IMR-90 (cell line): ENCODE measurements at regions not wholly inside any gene's neighbourhood (a gene's known extent, or its start where the extent isn't known, plus 50 kb on each side); places are given as distances from the start of the nearest gene placed in this dataset.

Experiments used
- ATAC-seq: fragments of 200-7000 bp; cut with Tn5 transposase; 2 replicates; pipeline ENCODE4 v1.9.1; 2020; ENCODE audit warnings: low read depth, mild to moderate bottlenecking, moderate library complexity
- BruUV-seq: library from RNA; stranded (reverse); fragments of 400-500 nt; replicated peaks from 2 replicates; lab custom pipeline; 2021; lab: Mats Ljungman, UMichigan
- CTCF ChIA-PET: fragments of 300-600 bp; formaldehyde crosslinking; extraction: SDS; loops from one replicate; lab custom pipeline; 2021; ENCODE audit warnings: antibody characterized with exemption; lab: Yijun Ruan, JAX
- POLR2A ChIA-PET: fragments of 300-600 bp; sonication (Branson Sonifier 250); formaldehyde crosslinking; loops from one replicate; lab custom pipeline; 2022; ENCODE audit warnings: antibody characterized with exemption; ENCODE audit not compliant: unreplicated experiment; lab: Charles Lee
- DNase-seq: peaks from one replicate; pipeline ENCODE4 v3.0.0; 2013
- H2AFZ ChIP-seq: replicated peaks from 2 replicates; pipeline ENCODE3; 2013; ENCODE audit warnings: low read length, mild to moderate bottlenecking; ENCODE audit not compliant: poor library complexity
- H2AK5ac ChIP-seq: 2 replicates; pipeline ENCODE4 v1.6.1; 2013; ENCODE audit warnings: low read depth, low read length, inconsistent platforms
- H2AK9ac ChIP-seq: replicated peaks from 2 replicates; pipeline ENCODE3; 2013; ENCODE audit warnings: mild to moderate bottlenecking, low read depth, low read length, moderate library complexity; ENCODE audit not compliant: poor library complexity
- H2BK120ac ChIP-seq: 2 replicates; pipeline ENCODE4 v1.6.1; 2013; ENCODE audit warnings: low read depth, low read length, inconsistent platforms
- H2BK15ac ChIP-seq: 3 replicates; pipeline ENCODE4 v1.6.1; 2013; ENCODE audit warnings: low read depth, low read length, inconsistent platforms
- H2BK20ac ChIP-seq: 2 replicates; pipeline ENCODE4 v1.6.1; 2013; ENCODE audit warnings: low read depth, mild to moderate bottlenecking, inconsistent platforms, low read length, moderate library complexity
- H2BK5ac ChIP-seq: 2 replicates; pipeline ENCODE4 v1.6.1; 2013; ENCODE audit warnings: mild to moderate bottlenecking, low read depth, low read length, inconsistent platforms; ENCODE audit not compliant: poor library complexity, severe bottlenecking
- H3K14ac ChIP-seq: replicated peaks from 2 replicates; pipeline ENCODE4 v1.6.1; 2013; ENCODE audit warnings: low read depth, low read length, inconsistent platforms
- H3K18ac ChIP-seq: 2 replicates; pipeline ENCODE4 v1.6.1; 2013; ENCODE audit warnings: low read depth, low read length, control low read depth
- H3K23ac ChIP-seq: 2 replicates; pipeline ENCODE4 v1.6.1; 2013; ENCODE audit warnings: low read depth, low read length, inconsistent platforms
- H3K27ac ChIP-seq: 2 replicates; pipeline ENCODE4 v1.5.1; 2013; ENCODE audit warnings: mild to moderate bottlenecking, control low read depth, low read length; ENCODE audit not compliant: insufficient read depth
- H3K27me3 ChIP-seq: 2 replicates; pipeline ENCODE4 v1.6.1; 2013; ENCODE audit warnings: low read length; ENCODE audit not compliant: control insufficient read depth, insufficient read depth
- H3K36me3 ChIP-seq: 2 replicates; pipeline ENCODE4 v1.6.1; 2013; ENCODE audit warnings: low read length, mixed read lengths; ENCODE audit not compliant: control insufficient read depth, insufficient read depth
- H3K4ac ChIP-seq: 2 replicates; pipeline ENCODE4 v1.6.1; 2013; ENCODE audit warnings: low read depth, low read length, inconsistent platforms
- H3K4me1 ChIP-seq: 2 replicates; pipeline ENCODE4 v1.6.1; 2013; ENCODE audit warnings: low read length, mixed read lengths; ENCODE audit not compliant: control insufficient read depth, insufficient read depth
- H3K4me2 ChIP-seq: 2 replicates; pipeline ENCODE4 v1.6.1; 2013; ENCODE audit warnings: low read depth, mild to moderate bottlenecking, control low read depth, low read length, moderate library complexity
- H3K4me3 ChIP-seq: 2 replicates; pipeline ENCODE4 v1.5.1; 2013; ENCODE audit warnings: low read depth, mild to moderate bottlenecking, control low read depth, low read length, moderate library complexity; ENCODE audit not compliant: insufficient read depth
- H3K56ac ChIP-seq: 2 replicates; pipeline ENCODE4 v1.6.1; 2013; ENCODE audit warnings: low read length, inconsistent platforms; ENCODE audit not compliant: insufficient read depth; ENCODE audit errors: extremely low read depth
- H3K79me1 ChIP-seq, 2 experiments: 2 replicates each; pipeline ENCODE4 v1.6.1; 2013; ENCODE audit warnings: low read length in 2 of 2, inconsistent platforms in 1 of 2, low read depth in 1 of 2
- H3K9ac ChIP-seq: 2 replicates; pipeline ENCODE4 v1.6.1; 2013; ENCODE audit warnings: low read depth, low read length, control low read depth
- H3K9me1 ChIP-seq: 2 replicates; pipeline ENCODE4 v1.6.1; 2013; ENCODE audit warnings: low read length, inconsistent platforms; ENCODE audit not compliant: insufficient read depth
- H3K9me3 ChIP-seq: 2 replicates; pipeline ENCODE4 v1.6.1; 2013; ENCODE audit warnings: low read length; ENCODE audit not compliant: control insufficient read depth, insufficient read depth
- H4K20me1 ChIP-seq: 2 replicates; pipeline ENCODE4 v1.6.1; 2013; ENCODE audit warnings: low read length, inconsistent platforms; ENCODE audit not compliant: insufficient read depth
- H4K5ac ChIP-seq: 2 replicates; pipeline ENCODE4 v1.6.1; 2013; ENCODE audit warnings: mild to moderate bottlenecking, low read depth, low read length, control low read depth
- H4K8ac ChIP-seq, 2 experiments: 2 replicates each; pipeline ENCODE4 v1.6.1; 2013; ENCODE audit warnings: low read depth in 2 of 2, low read length in 2 of 2, control low read depth in 1 of 2, inconsistent platforms in 1 of 2
- H4K91ac ChIP-seq: 2 replicates; pipeline ENCODE4 v1.6.1; 2013; ENCODE audit warnings: low read depth, low read length, inconsistent platforms; ENCODE audit not compliant: insufficient read depth
- CHD1 ChIP-seq: IDR thresholded peaks from 2 replicates; pipeline ENCODE4 v1.6.1; 2012; ENCODE audit warnings: low read depth, low read length, improper control_type of control experiment
- ELK1 ChIP-seq: fragments of 150-350 bp; IDR thresholded peaks from 2 replicates; pipeline ENCODE4 v1.6.1; 2016; ENCODE audit warnings: low read depth, mild to moderate bottlenecking, low read length, moderate library complexity, borderline replicate concordance
- FOS ChIP-seq: fragments of 150-350 bp; IDR thresholded peaks from 2 replicates; pipeline ENCODE4 v1.6.1; 2016; ENCODE audit warnings: low read depth, low read length
- MAZ ChIP-seq: IDR thresholded peaks from 2 replicates; pipeline ENCODE4 v1.6.1; 2012; ENCODE audit warnings: low read depth, mild to moderate bottlenecking, low read length, improper control_type of control experiment, moderate library complexity, borderline replicate concordance
- RCOR1 ChIP-seq: IDR thresholded peaks from 2 replicates; pipeline ENCODE4 v1.6.1; 2012; ENCODE audit warnings: mild to moderate bottlenecking, low read length, improper control_type of control experiment; ENCODE audit not compliant: insufficient replicate concordance
- SMC3 ChIP-seq: fragments of 150-350 bp; IDR thresholded peaks from 2 replicates; pipeline ENCODE4 v1.6.1; 2016; ENCODE audit warnings: low read depth, mild to moderate bottlenecking, antibody characterized with exemption, low read length, moderate library complexity
- WGBS, 2 experiments: methylation state at CpG; one replicate each; pipeline versions ENCODE4 v1.1.5 to v1.1.7; 2013; ENCODE audit warnings: missing lambda C conversion rate in 2 of 2; ENCODE audit not compliant: insufficient read length in 1 of 2; ENCODE audit errors: extremely low coverage in 2 of 2; 5-methylcytosine and 5-hydroxymethylcytosine counted together
- dilution Hi-C: fragments of 300-500 bp; cut with HindIII; formaldehyde crosslinking; loops from one replicate; pipeline ENCODE4 v1.14.3; 2018; ENCODE audit warnings: low sequenced_read_pairs; ENCODE audit not compliant: unreplicated experiment
- in situ Hi-C: fragments of 300-500 bp; cut with MboI; formaldehyde crosslinking; loops from 3 replicates; pipeline ENCODE4 v1.14.3; 2019; ENCODE audit warnings: low sequenced_read_pairs, inconsistent platforms, mixed read lengths
- intact Hi-C: fragments of 100-400 bp; cut with micrococcal nuclease; formaldehyde crosslinking; loops from 2 replicates; pipeline ENCODE4 v1.10.0; 2022

GRCh38 chr2:35391736-35392442, 963.7 kb upstream of the CRIM1 start:
- no peak overlapping the region for H3K14ac ChIP-seq
- no peak overlapping the region for H3K4me3 ChIP-seq
- no peaks in the 10 kb centered on the region for H3K4me1 ChIP-seq
- H3K27me3 ChIP-seq: no peaks in the 10 kb centered on the region
- no peak overlapping the region for H4K8ac ChIP-seq
- H3K36me3 ChIP-seq: no peaks in the 10 kb centered on the region
- in situ Hi-C loops (no loop called here), dilution Hi-C loops (no loop called here), intact Hi-C loops (no loop called here)
- H3K4ac ChIP-seq: no peak overlapping the region
- H3K79me1 ChIP-seq: no peaks in the 10 kb centered on the region
- no TSS peak for BruUV-seq
- CTCF ChIA-PET: no interaction called here
- whole genome bisulfite sequencing, 2 experiments: 83% methylated on average over 2 of the region's 22 CpGs; no CpG with 5 or more reads in 1 of the 2 experiments
- H2AK5ac ChIP-seq: no peak overlapping the region
- H3K23ac ChIP-seq: no peak overlapping the region
- no peak overlapping the region for H4K5ac ChIP-seq
- peaks cover 12% of the 10 kb centered on the region for H3K9me3 ChIP-seq
- no peaks in the 10 kb centered on the region for H4K20me1 ChIP-seq
- no peak overlapping the region for H3K9ac ChIP-seq
- DNase-seq (no peak), ATAC-seq (no peak)
- H2AK9ac ChIP-seq: no peak overlapping the region
- H2BK20ac ChIP-seq: no peak overlapping the region
- POLR2A ChIA-PET: no interaction called here
- H2AFZ ChIP-seq: no peak overlapping the region
- H2BK120ac ChIP-seq: no peak overlapping the region
- H3K4me2 ChIP-seq: no peak overlapping the region
- H3K18ac ChIP-seq: no peak overlapping the region
- H2BK15ac ChIP-seq: no peak overlapping the region
- no peaks in the 10 kb centered on the region for H3K9me1 ChIP-seq
- no peak overlapping the region for H3K56ac ChIP-seq
- H4K91ac ChIP-seq: no peak overlapping the region
- TF ChIP-seq MAZ (no peak), CHD1 (no peak), ELK1 (no peak), RCOR1 (no peak), FOS (no peak), SMC3 (no peak)
- H2BK5ac ChIP-seq: no peak overlapping the region
- H3K27ac ChIP-seq: no peak overlapping the region
